Right ventricle myocardium superior (tissue), 1 donor: ENCODE measurements at regions not wholly inside any gene's neighbourhood (a gene's known extent, or its start where the extent isn't known, plus 50 kb on each side); places are given as distances from the start of the nearest gene placed in this dataset.
"Not testable (repeated sequence)": the region's sequence is repeated elsewhere in the genome, so short reads cannot be mapped to it uniquely, and the experiment has no call there.

Experiments used
- ATAC-seq: fragments of 200-7000 bp; cut with Tn5 transposase; one replicate; pipeline ENCODE4 v1.9.1; 2020; ENCODE audit warnings: mild to moderate bottlenecking; ENCODE audit not compliant: poor library complexity
- DNase-seq: peaks from one replicate; pipeline ENCODE4 v3.0.0-alpha.2; 2020
- intact Hi-C: fragments of 100-400 bp; cut with DNase I; formaldehyde crosslinking; loops from one replicate; pipeline ENCODE4 v1.11.2; 2022
- donor health status: DM: no; HTN: yes; CAD: no; lungs with severe emphysema.

DNA sequence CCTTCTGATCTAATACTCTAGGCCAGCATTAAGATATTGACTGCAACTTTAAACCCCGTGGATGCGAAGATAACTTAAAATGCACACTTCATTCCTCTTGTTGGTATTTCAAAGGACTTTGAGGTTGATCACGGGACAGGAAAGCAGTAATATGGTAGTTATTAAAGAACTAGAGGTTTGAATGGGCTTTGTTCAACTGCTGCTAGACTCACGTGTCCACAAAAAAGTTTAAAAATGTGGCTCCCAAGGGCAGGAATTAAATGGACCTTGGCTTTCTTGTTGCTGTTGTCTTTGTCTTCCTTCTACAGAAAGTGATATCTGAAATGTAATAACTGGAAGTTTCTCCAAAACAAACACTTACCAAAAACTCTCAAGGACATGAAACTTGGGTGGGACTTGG lies 186.3 kb downstream of the XPNPEP1 start:
- intact Hi-C loops, result no loop called here
- ATAC-seq (no peak), DNase-seq (no peak)

DNA sequence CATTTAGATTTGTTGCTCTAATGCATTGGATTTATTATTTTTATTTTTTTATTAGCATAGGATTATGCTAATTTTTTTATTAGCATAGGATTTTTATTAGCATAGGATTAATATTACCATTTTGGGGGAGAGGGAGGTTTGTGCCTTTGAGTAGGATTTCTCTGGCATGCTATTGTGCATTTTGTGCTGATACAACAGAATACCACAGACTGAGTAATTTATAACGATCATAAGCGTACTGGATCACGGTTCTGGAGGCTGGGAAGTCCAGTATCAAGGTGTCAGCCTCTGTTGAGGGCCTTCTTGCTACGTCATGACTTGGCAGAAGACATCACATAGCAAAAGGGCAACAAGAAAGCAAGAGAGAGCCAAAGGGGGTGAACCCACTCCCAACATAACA lies 187.5 kb downstream of the XPNPEP1 start:
- intact Hi-C loops, result no loop called here
- DNase-seq (no peak), ATAC-seq (no peak)

DNA sequence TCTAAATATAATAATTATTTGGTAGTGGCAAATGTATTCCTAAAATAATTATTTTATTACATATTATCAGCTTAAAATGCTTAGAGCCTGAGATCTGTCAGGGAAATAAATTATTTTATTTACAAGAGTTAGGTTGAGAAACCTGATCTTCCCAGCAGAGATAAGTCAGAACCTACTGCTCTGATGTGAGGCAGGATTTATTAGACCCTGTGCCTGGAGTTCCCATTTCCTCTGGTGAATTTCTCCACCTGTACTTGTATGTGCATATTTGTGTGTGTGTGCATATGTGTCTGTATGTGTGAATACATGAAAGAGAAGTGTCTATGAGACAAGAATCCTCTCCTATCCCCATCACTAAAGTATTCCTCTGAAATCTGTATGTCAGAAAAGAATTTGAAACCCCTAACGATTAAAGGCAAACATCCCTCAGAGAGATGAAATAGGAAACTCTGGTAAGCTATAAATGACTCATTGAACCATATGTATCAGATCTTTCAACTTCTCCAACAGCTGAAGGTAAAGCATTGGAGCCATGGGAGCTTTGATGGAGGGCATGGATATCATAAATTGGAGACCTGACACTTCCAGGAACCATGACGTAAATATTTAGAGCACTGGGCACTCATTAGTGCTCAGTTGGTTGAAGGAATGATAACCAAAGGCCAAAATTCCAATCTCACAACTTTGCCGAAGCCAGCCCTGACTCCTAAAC lies 190.9 kb downstream of the XPNPEP1 start:
- intact Hi-C loops, result no loop called here
- ATAC-seq (no peak), DNase-seq (no peak)

DNA sequence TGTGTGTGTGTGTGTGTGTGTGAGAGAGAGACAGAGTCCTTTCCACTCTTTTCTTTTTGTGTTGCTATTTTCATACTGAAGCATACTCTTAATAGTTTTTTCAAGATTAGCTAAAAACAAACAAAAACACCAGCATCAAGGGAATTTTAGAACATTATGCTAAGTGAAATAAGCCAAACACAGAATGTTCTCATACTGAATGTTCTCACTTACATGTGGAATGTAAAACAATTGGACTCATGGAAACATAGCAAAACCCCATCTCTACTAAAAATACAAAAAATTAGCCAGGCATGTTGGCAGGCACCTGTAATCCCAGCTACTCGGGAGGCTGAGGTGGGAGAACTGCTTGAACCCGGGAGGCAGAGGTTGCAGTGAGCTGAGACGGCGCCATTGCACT lies 193.4 kb downstream of the XPNPEP1 start:
- not testable (repeated sequence) for ATAC-seq, DNase-seq

DNA sequence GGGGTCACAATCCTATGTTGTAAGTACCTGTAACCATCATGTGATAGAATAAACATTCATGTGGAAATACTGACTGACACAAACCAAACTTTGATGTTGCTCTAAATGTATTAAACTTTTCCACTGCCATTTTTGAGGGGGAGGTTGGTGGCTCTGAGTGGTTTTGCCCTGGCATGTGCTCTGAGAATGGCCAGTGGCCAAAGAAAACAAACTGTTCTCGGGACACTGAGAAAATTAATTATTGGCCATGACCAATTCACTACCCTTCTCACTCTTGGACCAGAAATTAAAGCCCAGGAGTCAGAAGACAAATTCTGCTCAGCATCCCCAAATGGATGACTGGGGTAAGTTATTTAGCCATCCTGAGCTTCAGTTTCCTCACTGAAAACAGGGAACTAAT lies 195.9 kb downstream of the XPNPEP1 start:
- intact Hi-C loops, result no loop called here
- DNase-seq (no peak), ATAC-seq (no peak)

More for the DNA sequence above, 193.4 kb downstream of the XPNPEP1 start:
- intact Hi-C loops, result not testable (repeated sequence)

DNA sequence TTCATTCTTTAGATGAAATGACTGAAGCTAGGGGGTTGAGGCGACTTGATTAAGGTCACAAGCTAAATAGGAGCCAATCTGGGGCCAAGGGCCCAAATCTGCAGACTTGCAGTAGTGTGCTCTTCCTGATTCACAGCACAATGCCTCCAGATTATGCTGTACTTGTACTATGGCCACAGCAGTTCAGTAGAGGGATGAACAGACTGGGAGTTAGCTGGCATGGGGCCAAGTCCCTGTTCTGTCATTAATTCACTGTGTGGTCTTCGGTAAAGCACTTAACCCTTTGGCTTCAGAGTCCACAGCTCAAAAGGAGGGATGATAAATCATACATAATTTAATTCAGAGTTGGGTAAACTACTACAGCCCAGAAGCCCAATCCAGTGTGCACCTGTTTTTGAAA lies 196.8 kb downstream of the XPNPEP1 start:
- DNase-seq (no peak), ATAC-seq (no peak)
- intact Hi-C loops, result no loop called here

DNA sequence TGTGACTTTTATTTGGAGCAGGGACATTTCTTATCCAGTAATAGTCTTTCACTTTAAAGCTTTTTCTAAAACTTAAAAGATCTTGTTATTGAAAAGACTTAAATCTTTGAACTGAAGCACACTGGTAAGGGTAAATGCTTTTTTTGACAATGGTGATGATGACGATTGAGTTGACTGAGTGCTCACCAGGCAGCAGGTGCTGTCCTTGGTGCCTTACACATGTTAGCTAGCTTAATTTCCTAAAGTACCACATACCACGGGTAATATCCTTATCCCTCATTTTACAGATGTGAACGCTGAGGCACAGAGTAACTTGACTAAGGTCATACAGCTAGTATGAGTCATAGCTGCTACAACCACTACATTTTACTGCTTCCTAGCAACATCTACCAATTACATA lies 200.0 kb downstream of the XPNPEP1 start:
- ATAC-seq (no peak), DNase-seq (no peak)
- intact Hi-C loops, result no loop called here

DNA sequence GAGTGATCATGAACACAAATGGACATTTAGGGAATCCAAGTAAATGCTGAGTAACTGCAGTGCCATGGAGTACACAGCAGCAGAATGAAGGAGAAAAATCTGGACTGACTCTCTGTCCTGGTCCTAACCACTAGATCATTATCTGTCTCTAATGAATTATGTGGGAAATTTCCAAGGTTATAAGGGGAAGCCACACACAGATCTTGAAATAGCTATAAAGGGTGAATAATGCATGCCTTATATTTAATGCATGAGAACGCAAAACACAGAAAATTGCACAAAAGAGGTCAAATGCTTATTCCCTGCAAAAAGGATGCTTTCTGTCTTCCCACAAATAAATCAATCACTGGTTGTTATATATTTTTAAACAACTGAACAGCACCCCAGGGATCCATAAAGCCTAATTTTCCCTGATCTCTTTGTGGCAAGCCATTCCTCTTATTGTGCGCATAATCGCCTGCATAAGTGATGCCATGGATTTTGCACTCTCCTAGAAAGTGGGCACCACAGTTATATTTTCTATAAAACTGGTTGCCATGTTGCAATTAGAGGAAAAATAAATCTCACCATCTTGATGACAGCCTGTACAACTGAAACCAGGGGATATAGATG lies 201.8 kb downstream of the XPNPEP1 start:
- DNase-seq (no peak), ATAC-seq (no peak)
- intact Hi-C loops, result no loop called here

DNA sequence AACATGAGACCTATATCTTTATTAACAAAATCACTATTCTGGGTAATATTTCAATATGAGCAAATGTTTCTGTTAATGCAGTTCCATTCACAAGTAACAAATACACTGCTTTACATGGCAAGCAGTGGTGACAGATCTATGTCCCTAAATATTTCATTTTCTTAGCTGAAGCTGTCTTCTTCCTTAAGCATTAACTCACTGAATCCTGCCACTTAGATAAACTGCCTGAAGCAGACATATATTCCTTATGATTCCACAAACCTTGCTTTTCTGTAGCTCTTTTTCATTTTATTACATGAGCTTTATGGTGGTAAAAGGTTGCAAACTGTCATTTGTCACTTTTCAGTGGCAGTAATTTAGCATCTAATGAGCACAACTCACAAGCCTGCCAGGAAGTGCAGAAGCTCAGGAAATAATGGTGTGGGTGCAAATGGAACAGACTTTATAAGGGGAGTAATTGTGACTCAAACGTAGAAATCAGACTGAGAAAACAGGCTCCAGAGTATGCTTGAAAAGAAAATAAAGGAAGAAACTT lies 217.2 kb downstream of the XPNPEP1 start:
- no peak for ATAC-seq
- intact Hi-C loops, result no loop called here
- DNase-seq, result no peak

DNA sequence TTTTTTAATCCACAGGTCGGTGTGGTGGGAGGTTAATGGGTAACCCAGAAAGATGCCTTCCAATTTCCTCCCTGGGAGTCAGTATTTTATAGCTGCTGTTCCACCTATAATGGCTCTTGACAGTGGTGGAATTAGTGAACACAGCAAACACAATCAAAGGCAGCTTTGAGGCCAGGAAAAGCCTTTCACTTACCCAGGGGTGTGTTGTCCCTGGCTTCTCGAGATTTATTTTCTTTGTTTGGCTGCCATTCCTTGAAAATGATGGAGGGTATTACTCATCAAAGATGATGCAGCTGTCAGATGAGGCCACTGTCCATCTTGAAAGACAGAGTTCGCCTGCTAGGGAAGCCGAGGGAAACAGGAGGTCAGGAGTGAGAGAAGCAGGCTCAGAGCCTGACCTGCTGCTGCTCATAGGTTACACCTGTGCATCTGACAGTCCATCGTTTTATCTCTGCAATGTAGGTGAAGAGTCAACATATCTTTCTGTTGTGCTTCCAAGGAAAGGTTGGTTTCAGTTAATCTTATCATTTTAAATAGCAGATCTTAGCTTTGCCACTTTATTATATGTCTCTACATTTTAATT lies 221.6 kb downstream of the XPNPEP1 start:
- no peak for DNase-seq
- intact Hi-C loops, result no loop called here
- ATAC-seq, result no peak

DNA sequence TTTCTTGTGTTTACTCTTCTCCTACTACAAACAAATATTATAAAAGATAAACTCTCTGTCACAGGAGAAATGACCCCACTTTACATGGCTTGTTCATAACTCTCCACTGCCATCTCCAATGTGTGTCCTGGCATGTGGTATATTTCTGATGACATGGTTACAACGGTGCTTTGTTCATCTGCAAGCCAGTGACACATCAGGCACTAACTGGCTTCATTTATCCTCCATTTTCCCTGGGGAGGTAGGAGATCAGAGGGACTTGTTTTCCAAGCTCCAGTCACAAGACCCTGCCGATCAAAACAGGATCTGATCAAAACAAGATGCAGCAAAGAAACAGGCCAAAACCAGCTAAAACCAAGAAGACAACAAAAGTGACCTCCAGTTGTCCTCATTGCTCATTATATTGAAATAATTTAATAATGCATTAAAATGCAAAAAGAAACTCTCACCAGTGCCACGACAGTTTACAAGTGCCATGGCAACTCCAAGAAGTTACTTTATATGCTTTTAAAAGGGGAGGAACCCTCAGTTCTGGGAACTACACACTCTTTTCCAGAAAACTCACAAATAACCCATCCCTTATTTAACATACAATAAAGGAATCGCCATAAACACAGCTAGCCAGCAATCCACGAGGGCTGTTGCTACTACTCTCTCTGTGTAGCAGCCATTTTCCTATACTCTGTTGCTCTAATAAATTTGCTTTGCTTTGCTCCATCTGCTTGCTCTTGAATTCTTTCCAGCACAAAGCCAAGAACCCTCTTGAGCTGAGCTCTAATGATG lies 224.2 kb downstream of the XPNPEP1 start:
- no peak for ATAC-seq
- no peak for DNase-seq
- intact Hi-C loops, result no loop called here

DNA sequence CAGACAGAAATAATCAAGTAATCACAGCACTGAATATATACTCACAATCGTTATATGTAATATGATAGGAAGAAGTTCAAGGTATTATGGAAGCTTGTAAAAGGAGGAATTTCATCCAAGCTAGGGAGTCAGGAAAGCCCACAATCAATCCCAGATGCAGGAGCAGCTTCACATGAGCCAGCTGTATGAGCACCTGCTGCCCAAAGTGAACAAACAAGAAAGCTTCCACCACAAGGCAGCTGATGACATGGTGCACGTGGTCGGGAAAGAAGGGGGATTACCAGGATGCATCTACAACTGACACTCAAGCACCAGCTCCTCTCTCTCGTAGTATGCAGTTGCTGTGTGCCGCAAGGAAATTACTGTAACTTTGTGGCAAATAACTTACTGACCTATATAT lies 225.2 kb downstream of the XPNPEP1 start:
- ATAC-seq (no peak), DNase-seq (no peak)
- intact Hi-C loops, result no loop called here

DNA sequence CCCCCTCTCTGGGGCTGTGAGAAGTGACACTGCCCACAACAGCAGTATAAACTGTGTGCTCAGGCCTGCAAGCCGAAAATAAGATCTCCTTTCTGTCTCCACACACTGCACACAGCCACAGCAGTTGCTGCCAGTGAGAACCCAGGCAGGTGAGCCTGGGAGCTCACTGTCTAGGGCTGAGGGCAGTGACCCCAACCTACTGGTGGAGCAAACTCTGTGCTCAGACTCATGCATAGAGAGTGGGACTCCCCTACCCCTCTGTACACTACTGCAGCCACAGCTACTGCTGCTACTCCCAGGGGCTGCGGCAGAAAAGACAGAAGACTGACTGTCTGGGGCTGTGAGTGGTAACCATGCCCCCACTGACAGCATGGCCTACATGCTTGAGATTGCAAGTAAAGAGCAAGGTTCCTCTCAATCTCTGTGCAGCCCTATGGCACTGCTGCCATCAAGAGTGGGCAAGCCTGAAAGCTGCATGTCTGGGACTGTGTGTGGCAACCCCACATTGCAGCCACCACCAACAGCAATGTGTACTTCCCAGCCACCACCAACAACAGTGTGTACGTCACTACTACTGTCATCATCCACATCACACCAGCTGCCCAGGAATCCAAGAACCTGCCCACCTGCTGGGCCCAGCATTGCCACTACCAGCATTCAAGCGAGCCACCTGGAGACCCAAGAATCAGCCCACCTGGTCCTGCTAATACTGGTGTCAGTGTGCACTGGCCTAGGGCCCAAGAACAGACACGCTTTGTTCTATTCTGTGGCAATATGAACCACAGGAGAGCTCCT lies 226.1 kb downstream of the XPNPEP1 start:
- intact Hi-C loops, result no loop called here
- ATAC-seq (no peak), DNase-seq (no peak)

DNA sequence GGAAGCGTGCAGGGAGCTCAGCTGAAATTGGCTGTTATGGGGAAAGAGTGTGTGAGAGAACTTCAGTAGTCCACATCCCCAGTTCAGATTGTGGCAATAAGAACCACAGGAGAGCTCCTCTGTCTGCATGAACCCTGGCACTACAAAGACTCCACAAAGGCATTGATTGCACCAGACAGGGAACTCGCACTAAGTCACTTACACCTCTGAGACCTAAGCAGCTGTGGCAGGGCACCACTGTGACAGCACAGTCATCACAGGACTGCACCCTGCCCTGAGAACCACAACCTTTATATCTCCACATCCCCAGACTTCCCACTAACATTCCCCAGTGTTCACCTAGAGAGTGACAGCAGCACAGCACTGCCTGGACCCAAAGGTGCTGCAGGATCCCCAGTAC lies 226.8 kb downstream of the XPNPEP1 start:
- no peak for ATAC-seq
- intact Hi-C loops, result no loop called here
- DNase-seq, result no peak

DNA sequence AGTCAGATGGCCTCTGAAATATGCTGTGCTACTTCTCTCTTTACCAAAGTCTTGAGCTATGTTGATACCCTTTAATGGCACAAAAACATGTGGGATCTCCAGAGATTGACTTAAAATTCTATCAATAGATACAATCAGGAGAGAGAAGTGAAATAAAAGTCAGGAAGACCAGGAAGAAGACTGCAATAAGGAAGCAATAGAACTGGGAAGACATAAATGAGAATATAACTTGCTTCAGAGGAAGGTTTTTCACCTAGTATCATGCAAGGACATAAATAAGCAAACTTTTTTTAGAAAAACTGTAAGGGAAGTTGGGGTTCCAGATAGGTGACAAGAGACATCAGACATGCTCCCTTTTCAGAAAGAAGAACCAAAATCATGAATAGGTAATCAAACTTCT lies 227.3 kb downstream of the XPNPEP1 start:
- intact Hi-C loops, result no loop called here
- DNase-seq (no peak), ATAC-seq (no peak)

DNA sequence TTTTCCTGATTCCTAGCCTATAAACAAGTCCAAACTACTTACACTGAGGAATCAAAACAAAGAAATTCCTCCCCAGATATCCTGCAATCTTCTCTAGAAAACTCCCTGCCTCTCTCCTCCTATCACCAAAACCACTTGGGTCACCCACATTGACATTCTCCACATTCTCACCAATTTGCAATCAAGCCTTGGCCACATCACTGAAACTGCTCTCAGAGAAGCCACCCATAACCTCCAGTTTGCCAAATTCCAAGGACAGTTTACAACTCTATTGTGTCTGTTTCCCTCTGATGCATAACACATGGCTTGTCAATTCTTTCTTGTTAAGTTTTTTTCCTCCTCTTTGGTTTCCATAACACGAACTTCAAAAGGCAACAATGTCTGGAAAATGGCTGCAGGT lies 233.5 kb downstream of the XPNPEP1 start:
- DNase-seq (no peak), ATAC-seq (no peak)
- intact Hi-C loops, result no loop called here

DNA sequence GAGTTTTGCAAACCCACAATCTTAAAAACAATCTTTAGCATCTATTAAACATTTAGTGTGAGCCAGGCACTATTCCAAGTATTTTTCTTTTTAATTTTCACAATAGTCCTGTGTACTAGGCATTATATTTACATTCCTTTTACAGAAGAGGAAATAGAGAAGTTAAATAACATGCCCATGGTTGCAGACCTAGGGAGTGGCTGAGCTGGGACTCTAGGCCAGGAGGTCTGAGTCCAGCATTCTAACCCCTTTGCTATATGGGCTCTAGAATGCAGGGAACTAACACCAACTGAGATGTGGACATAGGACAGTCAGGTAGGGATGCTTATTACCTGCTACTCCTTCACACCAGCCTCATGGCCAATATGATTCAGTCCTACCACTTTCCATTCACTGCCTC lies 243.8 kb downstream of the XPNPEP1 start:
- DNase-seq (no peak), ATAC-seq (no peak)
- intact Hi-C loops, result no loop called here

DNA sequence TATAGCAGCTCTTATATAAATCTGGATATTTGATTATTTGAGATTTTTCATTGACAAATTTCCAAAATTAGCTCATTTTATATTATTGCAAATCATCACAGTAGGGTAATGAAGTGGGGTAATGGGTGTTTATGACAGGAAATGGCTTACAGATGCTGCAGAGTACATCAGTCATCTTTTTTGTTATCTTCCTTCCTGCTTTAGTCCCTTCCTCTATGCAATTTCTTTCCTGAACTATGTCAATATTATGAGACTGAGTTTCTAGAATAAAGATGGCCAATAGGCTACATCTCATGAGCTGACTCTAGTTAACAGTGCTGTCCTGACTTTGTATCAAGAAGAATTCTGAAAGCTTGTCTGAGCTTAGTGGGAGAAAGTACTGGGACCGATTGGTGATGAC lies 244.5 kb downstream of the XPNPEP1 start:
- no peak for DNase-seq
- intact Hi-C loops, result no loop called here
- ATAC-seq, result no peak

DNA sequence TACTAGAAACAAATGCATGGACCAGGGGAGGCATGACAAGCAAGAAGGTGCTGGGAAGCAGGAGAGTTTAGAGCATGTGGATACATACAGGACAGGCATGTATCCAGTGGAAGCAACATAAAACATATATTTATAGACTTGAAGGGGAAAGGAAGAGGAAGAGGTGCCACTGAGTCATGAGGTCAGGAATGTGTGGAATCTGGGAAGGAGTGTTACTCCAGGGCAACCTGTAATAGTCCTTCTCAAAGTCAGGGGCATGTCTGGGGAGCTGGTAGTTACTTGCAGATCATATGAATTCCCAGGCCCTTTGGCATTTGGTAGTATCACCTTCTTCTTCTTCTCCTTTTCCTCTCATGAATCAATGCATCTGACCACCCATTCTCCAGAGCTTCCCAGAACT lies 246.6 kb downstream of the XPNPEP1 start:
- intact Hi-C loops, result no loop called here
- DNase-seq (no peak), ATAC-seq (no peak)
